HEK293 (cell line): ENCODE measurements at regions not wholly inside any gene's neighbourhood (a gene's known extent, or its start where the extent isn't known, plus 50 kb on each side); places are given as distances from the start of the nearest gene placed in this dataset.

Experiments
- CTCF ChIA-PET: fragments of 350-600 bp; formaldehyde crosslinking; extraction: SDS; loops from one replicate; lab custom pipeline; 2021; ENCODE audit warnings: antibody characterized with exemption; lab: Yijun Ruan, JAX
- POLR2A ChIA-PET: fragments of 300-600 bp; formaldehyde crosslinking; extraction: SDS; loops from one replicate; lab custom pipeline; 2020; ENCODE audit warnings: antibody characterized with exemption, inconsistent platforms; lab: Yijun Ruan, JAX
- H3K27ac ChIP-seq: fragments of 200-500 bp; sonication (Bioruptor generic); 2 replicates; pipeline ENCODE4 v1.5.1; 2014; ENCODE audit warnings: low read depth, low read length, control low read depth, inconsistent platforms; ENCODE audit errors: extremely low read depth
- H3K36me3 ChIP-seq, 2 experiments: fragments of 200-500 bp in 1 of 2; sonication (Bioruptor generic) in 1 of 2; 1 replicate in 1 of 2; 2 replicates in 1 of 2; pipeline ENCODE4 v1.5.1; 2014 to 2017; ENCODE audit warnings: inconsistent platforms in 2 of 2, low read length in 2 of 2; ENCODE audit not compliant: control insufficient read depth in 2 of 2, insufficient read depth in 1 of 2
- H3K4me1 ChIP-seq: fragments of 200-500 bp; sonication (Bioruptor generic); 2 replicates; pipeline ENCODE4 v1.5.1; 2014; ENCODE audit warnings: mild to moderate bottlenecking, low read length, inconsistent platforms; ENCODE audit not compliant: control insufficient read depth, insufficient read depth
- H3K4me3 ChIP-seq: 2 replicates; pipeline ENCODE4 v1.5.1; 2011; ENCODE audit warnings: low read depth, mild to moderate bottlenecking, control low read depth, low read length, moderate library complexity
- H3K9me3 ChIP-seq: fragments of 200-500 bp; sonication (Bioruptor generic); 2 replicates; pipeline ENCODE4 v1.5.1; 2014; ENCODE audit warnings: low read depth, low read length, inconsistent platforms; ENCODE audit not compliant: control insufficient read depth, insufficient read depth
- AEBP2 ChIP-seq: fragments of 450-650 bp; formaldehyde crosslinking; IDR thresholded peaks from 2 replicates; pipeline ENCODE4 v1.5.1; 2016; ENCODE audit warnings: missing biosample characterization, missing genetic modification characterization, borderline replicate concordance
- GLI4 ChIP-seq: fragments of 450-650 bp; formaldehyde crosslinking; IDR thresholded peaks from 2 replicates; pipeline ENCODE4 v1.5.1; 2016; ENCODE audit warnings: missing biosample characterization, missing genetic modification characterization
- MEIS1 ChIP-seq: sonication (generic); formaldehyde crosslinking; IDR thresholded peaks from 2 replicates; pipeline ENCODE4 v1.8.1; 2022; ENCODE audit warnings: missing genetic modification reagents, mild to moderate bottlenecking, borderline replicate concordance
- OSR2 ChIP-seq: fragments of 450-650 bp; formaldehyde crosslinking; IDR thresholded peaks from 2 replicates; pipeline ENCODE4 v1.5.1; 2016; ENCODE audit warnings: missing biosample characterization, missing genetic modification characterization
- TSHZ1 ChIP-seq: fragments of 450-650 bp; formaldehyde crosslinking; IDR thresholded peaks from 2 replicates; pipeline ENCODE4 v1.5.1; 2016; ENCODE audit warnings: missing biosample characterization, missing genetic modification characterization, borderline replicate concordance
- ZBTB10 ChIP-seq: fragments of 450-650 bp; formaldehyde crosslinking; IDR thresholded peaks from 2 replicates; pipeline ENCODE4 v1.5.1; 2016; ENCODE audit warnings: missing biosample characterization, missing genetic modification characterization
- ZBTB49 ChIP-seq: fragments of 450-650 bp; formaldehyde crosslinking; IDR thresholded peaks from 2 replicates; pipeline ENCODE4 v1.5.1; 2016; ENCODE audit warnings: missing biosample characterization, missing genetic modification characterization, low read depth
- ZFP69B ChIP-seq: fragments of 450-650 bp; formaldehyde crosslinking; IDR thresholded peaks from 2 replicates; pipeline ENCODE4 v1.5.1; 2016; ENCODE audit warnings: missing biosample characterization, missing genetic modification characterization
- ZNF132 ChIP-seq: fragments of 450-650 bp; formaldehyde crosslinking; IDR thresholded peaks from 2 replicates; pipeline ENCODE4 v1.5.1; 2017; ENCODE audit warnings: missing biosample characterization, missing genetic modification characterization, borderline replicate concordance
- ZNF146 ChIP-seq: fragments of 450-650 bp; formaldehyde crosslinking; IDR thresholded peaks from 2 replicates; pipeline ENCODE4 v1.5.1; 2016; ENCODE audit warnings: missing biosample characterization, missing genetic modification characterization
- ZNF169 ChIP-seq: fragments of 450-650 bp; formaldehyde crosslinking; IDR thresholded peaks from 2 replicates; pipeline ENCODE4 v1.5.1; 2016; ENCODE audit warnings: missing biosample characterization, missing genetic modification characterization
- ZNF211 ChIP-seq: fragments of 450-650 bp; formaldehyde crosslinking; IDR thresholded peaks from 2 replicates; pipeline ENCODE4 v1.5.1; 2016; ENCODE audit warnings: low read depth, missing biosample characterization, missing genetic modification characterization
- ZNF324 ChIP-seq: fragments of 450-650 bp; formaldehyde crosslinking; IDR thresholded peaks from 2 replicates; pipeline ENCODE4 v1.5.1; 2016; ENCODE audit warnings: missing biosample characterization, missing genetic modification characterization
- ZNF48 ChIP-seq: fragments of 450-650 bp; formaldehyde crosslinking; IDR thresholded peaks from 2 replicates; pipeline ENCODE4 v1.5.1; 2016; ENCODE audit warnings: missing biosample characterization, missing genetic modification characterization
- ZNF510 ChIP-seq: fragments of 450-650 bp; formaldehyde crosslinking; IDR thresholded peaks from 2 replicates; pipeline ENCODE4 v1.5.1; 2018; ENCODE audit warnings: mild to moderate bottlenecking, missing genetic modification characterization, missing biosample characterization; ENCODE audit not compliant: insufficient replicate concordance
- ZNF514 ChIP-seq: fragments of 450-650 bp; formaldehyde crosslinking; IDR thresholded peaks from 2 replicates; pipeline ENCODE4 v1.5.1; 2016; ENCODE audit warnings: missing biosample characterization, missing genetic modification characterization
- ZNF560 ChIP-seq: fragments of 450-650 bp; formaldehyde crosslinking; IDR thresholded peaks from 2 replicates; pipeline ENCODE4 v1.5.1; 2017; ENCODE audit warnings: missing biosample characterization, missing genetic modification characterization, borderline replicate concordance
- ZNF596 ChIP-seq: fragments of 450-650 bp; IDR thresholded peaks from 2 replicates; pipeline ENCODE4 v1.5.0; 2018; ENCODE audit warnings: missing biosample characterization, mild to moderate bottlenecking, missing genetic modification characterization, moderate library complexity
- ZNF621 ChIP-seq: fragments of 450-650 bp; formaldehyde crosslinking; IDR thresholded peaks from 2 replicates; pipeline ENCODE4 v1.5.1; 2017; ENCODE audit warnings: missing biosample characterization, missing genetic modification characterization
- ZNF776 ChIP-seq: fragments of 450-650 bp; formaldehyde crosslinking; IDR thresholded peaks from 2 replicates; pipeline ENCODE4 v1.5.0; 2017; ENCODE audit warnings: missing biosample characterization, missing genetic modification characterization, borderline replicate concordance
- ZNF830 ChIP-seq: fragments of 450-650 bp; IDR thresholded peaks from 2 replicates; pipeline ENCODE4 v1.5.0; 2018; ENCODE audit warnings: missing biosample characterization, missing genetic modification characterization, low read depth, mild to moderate bottlenecking, moderate library complexity
- ZSCAN23 ChIP-seq: fragments of 450-650 bp; formaldehyde crosslinking; IDR thresholded peaks from 2 replicates; pipeline ENCODE4 v1.5.1; 2016; ENCODE audit warnings: missing biosample characterization, missing genetic modification characterization
- TF ChIP-seq, protein P1 (sequence below): fragments of 450-650 bp; formaldehyde crosslinking; IDR thresholded peaks from 2 replicates; pipeline ENCODE4 v1.5.1; 2016; ENCODE audit warnings: missing biosample characterization, missing genetic modification characterization
- TF ChIP-seq, protein P2 (sequence below): fragments of 450-650 bp; formaldehyde crosslinking; IDR thresholded peaks from 2 replicates; pipeline ENCODE4 v1.5.1; 2016; ENCODE audit warnings: missing biosample characterization, missing genetic modification characterization

DNA sequence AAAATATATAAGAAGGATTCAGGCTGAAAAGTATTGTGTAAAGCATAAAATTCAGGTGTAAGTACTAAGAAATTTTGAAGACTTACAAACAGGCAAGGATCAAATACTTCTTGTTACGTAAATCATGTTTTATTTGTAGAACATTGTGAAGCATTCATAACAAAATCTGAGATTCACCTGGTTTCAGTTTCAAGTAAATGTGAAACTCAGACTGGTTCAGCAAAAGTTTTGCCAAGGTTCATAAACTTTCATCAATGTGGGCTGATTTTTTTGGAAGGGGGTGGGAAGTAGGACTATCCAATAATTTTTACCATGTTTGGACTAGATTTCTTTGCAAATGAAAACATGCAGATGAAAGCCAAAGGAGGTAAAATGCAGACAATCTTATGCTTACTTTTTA, 527.7 kb downstream of the ANKRD50 start:
- no peak for TF ChIP-seq ZNF560 (tag by site-specific recombination)
- no peak for TF ChIP-seq ZNF830 (tag by site-specific recombination)
- no peak for TF ChIP-seq ZNF514 (tag by site-specific recombination)
- TF ChIP-seq GLI4: no peak
- TF ChIP-seq, protein P1, sequence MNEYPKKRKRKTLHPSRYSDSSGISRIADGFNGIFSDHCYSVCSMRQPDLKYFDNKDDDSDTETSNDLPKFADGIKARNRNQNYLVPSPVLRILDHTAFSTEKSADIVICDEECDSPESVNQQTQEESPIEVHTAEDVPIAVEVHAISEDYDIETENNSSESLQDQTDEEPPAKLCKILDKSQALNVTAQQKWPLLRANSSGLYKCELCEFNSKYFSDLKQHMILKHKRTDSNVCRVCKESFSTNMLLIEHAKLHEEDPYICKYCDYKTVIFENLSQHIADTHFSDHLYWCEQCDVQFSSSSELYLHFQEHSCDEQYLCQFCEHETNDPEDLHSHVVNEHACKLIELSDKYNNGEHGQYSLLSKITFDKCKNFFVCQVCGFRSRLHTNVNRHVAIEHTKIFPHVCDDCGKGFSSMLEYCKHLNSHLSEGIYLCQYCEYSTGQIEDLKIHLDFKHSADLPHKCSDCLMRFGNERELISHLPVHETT (tag by site-specific recombination): no peak
- no peak for TF ChIP-seq ZFP69B
- TF ChIP-seq ZNF169 (tag by site-specific recombination): no peak
- TF ChIP-seq ZNF132 (tag by site-specific recombination): no peak
- TF ChIP-seq, protein P2, sequence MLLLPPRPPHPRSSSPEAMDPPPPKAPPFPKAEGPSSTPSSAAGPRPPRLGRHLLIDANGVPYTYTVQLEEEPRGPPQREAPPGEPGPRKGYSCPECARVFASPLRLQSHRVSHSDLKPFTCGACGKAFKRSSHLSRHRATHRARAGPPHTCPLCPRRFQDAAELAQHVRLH (tag by site-specific recombination): no peak
- TF ChIP-seq ZNF510 (tag by site-specific recombination): no peak
- no peak for TF ChIP-seq ZNF596 (tag by site-specific recombination)
- no peak for TF ChIP-seq AEBP2 (tag by site-specific recombination)
- no peak for TF ChIP-seq ZNF211
- TF ChIP-seq ZNF324 (tag by site-specific recombination): no peak
- no peak for TF ChIP-seq ZBTB49 (tag by site-specific recombination)
- TF ChIP-seq ZSCAN23: no peak
- TF ChIP-seq, all 188 proteins: peak for 0
- no peaks in the 10 kb centered on the region for H3K9me3 ChIP-seq
- CTCF ChIA-PET: no interaction called here
- POLR2A ChIA-PET: no interaction called here
- no peaks in the 10 kb centered on the region for H3K4me1 ChIP-seq
- no peak overlapping the region for H3K4me3 ChIP-seq
- H3K27ac ChIP-seq: no peak overlapping the region
- no peaks in the 10 kb centered on the region for H3K36me3 ChIP-seq

GRCh38 chr4:124188595-124188994, 523.9 kb downstream of the ANKRD50 start:
- Histone ChIP-seq H3K36me3 (no peaks in the 10 kb centered on the region), H3K27ac (no peak overlapping the region), H3K9me3 (no peaks in the 10 kb centered on the region), H3K4me1 (no peaks in the 10 kb centered on the region), H3K4me3 (no peak overlapping the region)
- ChIA-PET CTCF (no interaction called here), POLR2A (no interaction called here)
- no peak for TF ChIP-seq MEIS1 (CRISPR knock-in tag)
- no peak for TF ChIP-seq ZNF776 (tag by site-specific recombination)
- TF ChIP-seq OSR2 (tag by site-specific recombination): no peak
- TF ChIP-seq ZNF146 (tag by site-specific recombination): no peak
- no peak for TF ChIP-seq TSHZ1 (tag by site-specific recombination)
- no peak for TF ChIP-seq ZBTB10 (tag by site-specific recombination)
- TF ChIP-seq ZNF621 (tag by site-specific recombination): no peak
- TF ChIP-seq ZNF48 (tag by site-specific recombination): no peak
